Epithelial cell of esophagus (primary cell): ENCODE measurements at regions not wholly inside any gene's neighbourhood (a gene's known extent, or its start where the extent isn't known, plus 50 kb on each side); places are given as distances from the start of the nearest gene placed in this dataset.

ENCODE experiments used
- DNase-seq: peaks from one replicate; pipeline ENCODE4 v3.0.0; 2010; ENCODE audit warnings: low read depth
- H3K4me3 ChIP-seq: 2 replicates; pipeline ENCODE4 v1.5.1; 2011; ENCODE audit warnings: mild to moderate bottlenecking, low read length, control low read depth
- CTCF ChIP-seq: IDR thresholded peaks from 2 replicates; pipeline ENCODE4 v1.5.1; 2011; ENCODE audit warnings: low read depth, mild to moderate bottlenecking, low read length, control low read depth, inconsistent platforms; ENCODE audit not compliant: insufficient read depth; ENCODE audit errors: missing control alignments

GRCh38 chr20:1788044-1788443 lies 107.2 kb upstream of the SIRPA start:
- TF ChIP-seq CTCF = no peak
- DNase-seq = no peak

GRCh38 chr20:1786486-1786885 lies 108.7 kb upstream of the SIRPA start:
- no peak for DNase-seq
- no peak for TF ChIP-seq CTCF

More at GRCh38 chr20:1788044-1788443, 107.2 kb upstream of the SIRPA start:
- no peak overlapping the region for H3K4me3 ChIP-seq

GRCh38 chr20:1784586-1784985 lies 110.6 kb upstream of the SIRPA start:
- peak; percentile 35 for DNase-seq
- H3K4me3 ChIP-seq = no peak overlapping the region
- TF ChIP-seq CTCF = no peak

More at GRCh38 chr20:1786486-1786885, 108.7 kb upstream of the SIRPA start:
- H3K4me3 ChIP-seq = no peak overlapping the region

- no peak for TF ChIP-seq CTCF
- DNase-seq = no peak
- H3K4me3 ChIP-seq = no peak overlapping the region
Measured at GRCh38 chr20:1783245-1783644, 112.0 kb upstream of the SIRPA start.

DNA sequence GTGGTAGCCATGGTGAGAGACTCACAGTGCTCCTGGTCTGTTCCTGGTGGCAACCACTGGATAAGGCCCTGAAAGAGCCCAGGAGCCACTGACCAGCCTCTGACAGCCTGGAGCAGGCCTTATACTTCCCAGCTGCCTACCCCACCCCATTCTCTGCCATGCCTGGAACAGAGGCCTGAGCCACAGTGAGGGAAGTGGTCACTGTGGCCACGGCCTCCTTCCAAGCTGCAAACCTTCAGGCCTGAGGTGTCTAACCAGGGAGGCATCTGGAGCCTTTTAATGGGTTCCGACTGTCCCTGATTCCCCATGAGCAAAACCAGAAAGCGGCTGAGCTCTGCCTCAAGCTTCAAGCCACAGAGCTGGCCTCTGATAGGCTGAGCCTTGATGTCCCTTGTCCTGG lies 113.0 kb upstream of the SIRPA start:
- no peak for DNase-seq
- no peak overlapping the region for H3K4me3 ChIP-seq
- TF ChIP-seq CTCF = no peak

DNA sequence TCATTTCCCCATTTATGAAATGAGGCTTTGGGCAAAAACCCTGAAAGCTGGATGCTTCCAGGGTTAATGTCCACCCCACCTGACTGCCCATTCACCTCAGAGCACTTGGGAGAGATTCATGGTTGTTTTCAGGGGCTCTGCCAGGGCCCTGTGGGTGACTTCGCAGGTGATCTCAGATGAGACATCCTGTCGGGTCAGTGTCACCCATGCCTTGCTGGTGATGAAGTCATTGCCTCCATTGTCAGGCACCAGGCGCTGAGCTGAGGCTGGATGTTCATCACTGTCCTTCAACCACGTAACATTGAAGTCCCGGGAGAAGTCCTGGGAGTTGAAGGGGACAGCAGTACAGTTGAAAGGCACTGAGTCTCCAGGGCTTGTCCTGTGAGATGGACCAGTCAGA lies 115.6 kb upstream of the SIRPA start:
- DNase-seq = no peak
- no peak for TF ChIP-seq CTCF
- H3K4me3 ChIP-seq = no peak overlapping the region

DNA sequence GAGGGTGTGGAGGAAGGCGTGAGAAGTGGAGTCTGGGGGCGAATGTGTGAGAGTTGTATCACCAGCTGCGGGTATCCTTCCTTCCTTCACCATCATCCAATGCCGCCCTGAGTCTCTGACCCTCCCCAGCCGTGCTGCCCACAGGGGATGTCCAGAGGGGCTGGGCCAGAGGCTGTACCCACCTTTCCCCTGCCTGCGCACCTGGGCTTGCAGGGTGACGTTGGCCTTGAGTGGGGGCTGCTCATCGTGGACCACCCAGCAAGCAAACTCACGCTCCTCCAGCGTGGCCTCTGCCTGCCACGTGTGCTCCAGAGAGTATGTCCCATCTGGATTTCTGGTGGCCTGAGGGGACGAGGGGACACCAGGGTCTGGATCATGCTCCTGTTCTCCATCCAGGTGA lies 116.9 kb upstream of the SIRPA start:
- H3K4me3 ChIP-seq = no peak overlapping the region
- TF ChIP-seq CTCF = no peak
- no peak for DNase-seq
